ENCODE measurements at regions not wholly inside any gene's neighbourhood (a gene's known extent, or its start where the extent isn't known, plus 50 kb on each side); places are given as distances from the start of the nearest gene placed in this dataset.

GRCh38 chr17:77295241-77295853 lies 154.6 kb downstream of the SEC14L1 start:
- H3K27ac ChIP-seq: no peak overlapping the region
- TF ChIP-seq ZFX (IDR thresholded peaks at IDR 0.05; ENCODE audit: borderline replicate concordance) (no peak), CTCF (IDR thresholded peaks at IDR 0.05) (no peak)

- no peak for TF ChIP-seq ZFX (IDR thresholded peaks at IDR 0.05; ENCODE audit: borderline replicate concordance)
- no peak for TF ChIP-seq CTCF (IDR thresholded peaks at IDR 0.05)
- H3K27ac ChIP-seq: no peak overlapping the region
Measured at GRCh38 chr17:77296769-77297409, 156.1 kb downstream of the SEC14L1 start.

GRCh38 chr17:77297693-77298666 lies 157.2 kb downstream of the SEC14L1 start:
- H3K27ac ChIP-seq: no peak overlapping the region
- TF ChIP-seq ZFX (IDR thresholded peaks at IDR 0.05; ENCODE audit: borderline replicate concordance) (no peak), CTCF (IDR thresholded peaks at IDR 0.05) (no peak)

GRCh38 chr17:77298811-77299210 lies 158.0 kb downstream of the SEC14L1 start:
- H3K27ac ChIP-seq: no peak overlapping the region
- TF ChIP-seq ZFX (IDR thresholded peaks at IDR 0.05; ENCODE audit: borderline replicate concordance): no peak
- TF ChIP-seq CTCF (IDR thresholded peaks at IDR 0.05): no peak

GRCh38 chr17:77299256-77300015 lies 158.7 kb downstream of the SEC14L1 start:
- no peak overlapping the region for H3K27ac ChIP-seq
- no peak for TF ChIP-seq ZFX (IDR thresholded peaks at IDR 0.05; ENCODE audit: borderline replicate concordance)
- TF ChIP-seq CTCF (IDR thresholded peaks at IDR 0.05): no peak

GRCh38 chr17:77300016-77300686 lies 159.4 kb downstream of the SEC14L1 start:
- TF ChIP-seq CTCF (IDR thresholded peaks at IDR 0.05) (no peak), ZFX (IDR thresholded peaks at IDR 0.05; ENCODE audit: borderline replicate concordance) (no peak)
- no peak overlapping the region for H3K27ac ChIP-seq

Data from 22Rv1 (cell line).